ENCODE measurements at regions not wholly inside any gene's neighbourhood (a gene's known extent, or its start where the extent isn't known, plus 50 kb on each side); places are given as distances from the start of the nearest gene placed in this dataset.

DNA sequence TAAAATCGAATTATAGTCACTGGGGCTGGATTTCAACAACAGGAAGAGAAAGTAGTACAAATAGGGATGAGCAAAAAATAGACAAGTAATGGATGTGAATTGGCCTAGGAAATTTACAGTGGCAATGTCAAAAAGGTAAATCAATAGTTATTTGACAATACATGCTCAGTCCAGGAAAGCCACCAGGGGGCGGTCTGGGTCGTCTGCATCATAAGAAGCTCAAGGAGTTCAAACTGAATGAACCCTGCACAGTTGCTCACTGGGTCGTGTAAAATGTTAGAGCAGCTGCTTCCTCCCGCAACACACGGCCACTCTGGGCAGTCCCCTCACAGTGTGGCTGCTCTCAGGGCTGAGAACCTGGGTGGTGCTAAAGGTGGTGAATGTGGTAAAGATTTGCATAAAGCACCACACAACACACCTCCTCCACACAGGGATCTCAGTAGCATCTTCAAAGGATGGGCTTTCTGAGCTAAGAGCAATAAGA, 85.9 kb downstream of the ZNF280B start:
- peak; percentile 49 for DNase-seq

DNA sequence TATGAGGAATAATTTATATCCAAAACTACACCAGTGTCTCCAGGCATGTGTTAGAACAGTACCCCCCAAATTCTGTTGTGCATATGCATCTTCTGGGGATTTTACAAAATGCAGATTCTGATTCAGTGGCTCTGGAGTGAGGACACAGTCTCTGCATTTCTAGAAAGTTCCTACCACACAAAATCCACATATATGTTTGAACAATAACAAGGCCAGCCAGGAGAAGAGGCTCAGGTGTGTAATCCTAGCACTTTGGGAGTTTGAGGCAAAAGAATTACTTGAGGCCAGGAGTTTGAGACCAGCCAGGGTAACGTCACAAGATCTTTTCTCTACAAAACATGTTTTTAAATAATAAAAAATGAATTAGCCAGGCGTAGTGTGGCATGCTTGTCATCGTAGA, 84.9 kb downstream of the ZNF280B start:
- DNase-seq, result no peak

DNA sequence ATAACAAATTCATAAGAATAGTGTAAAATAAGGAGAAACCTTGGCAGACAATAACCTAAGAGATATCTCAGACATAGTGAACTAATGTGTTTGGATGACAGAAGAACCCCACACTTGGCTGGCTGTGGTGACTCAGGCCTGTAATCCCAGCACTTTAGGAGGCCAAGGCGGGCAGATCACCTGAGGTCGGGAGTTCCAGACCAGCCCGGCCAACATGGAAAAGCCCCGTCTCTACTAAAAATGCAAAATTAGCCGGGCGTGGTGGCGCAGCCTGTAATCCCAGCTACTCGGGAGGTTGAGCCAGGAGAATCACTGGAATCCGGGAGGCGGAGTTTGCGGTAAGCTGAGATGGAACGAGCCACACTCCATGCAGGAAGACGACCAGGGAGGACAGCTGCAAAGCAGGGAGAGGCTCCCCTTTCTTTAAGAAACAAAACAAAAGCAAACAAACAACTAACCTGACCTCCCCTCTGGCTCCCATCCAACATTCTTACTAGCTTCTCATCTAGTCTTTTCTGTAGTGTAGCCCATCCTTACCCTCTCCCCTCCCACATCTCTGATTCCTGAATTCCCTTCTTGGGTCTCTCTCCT, 84.2 kb downstream of the ZNF280B start:
- DNase-seq, result no peak

DNA sequence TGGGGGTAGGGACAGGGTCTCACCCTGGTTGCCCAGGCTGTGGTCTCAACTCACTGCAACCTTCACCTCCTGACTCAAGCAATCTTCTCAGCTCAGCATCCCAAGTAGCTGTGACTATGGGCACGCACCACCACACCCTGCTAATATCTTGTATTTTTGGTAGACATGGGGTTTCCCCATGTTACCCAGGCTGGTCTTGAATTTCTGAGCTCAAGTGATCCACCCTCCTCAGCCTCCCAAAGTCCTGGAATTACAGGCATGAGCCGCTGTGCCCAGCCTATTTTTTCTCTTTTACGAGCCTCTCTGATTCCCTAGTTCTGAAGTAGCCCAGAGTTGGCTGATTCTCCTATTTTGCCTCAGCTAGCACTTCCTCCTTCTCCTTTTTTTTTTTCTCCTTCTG, 83.6 kb downstream of the ZNF280B start:
- no peak for DNase-seq

DNA sequence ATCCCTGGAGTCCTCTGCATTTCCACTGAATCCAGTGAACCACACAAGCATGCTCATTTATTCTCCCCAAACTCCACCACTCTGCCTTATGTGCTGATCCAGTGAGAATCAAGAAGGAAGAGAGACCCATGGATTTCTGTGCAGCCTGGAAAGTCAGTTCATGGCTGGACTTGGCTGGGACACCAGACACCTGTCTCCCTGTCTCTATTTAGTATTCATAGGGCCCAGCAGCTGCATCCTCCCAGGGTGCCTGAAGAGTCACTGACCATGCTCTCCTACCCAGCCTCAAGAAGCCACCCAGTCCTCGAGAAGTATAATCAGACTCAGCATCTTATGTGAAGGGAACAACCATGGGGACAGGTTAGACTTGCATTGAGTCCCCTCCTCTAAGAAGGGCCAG, 83.2 kb downstream of the ZNF280B start:
- DNase-seq, result no peak

DNA sequence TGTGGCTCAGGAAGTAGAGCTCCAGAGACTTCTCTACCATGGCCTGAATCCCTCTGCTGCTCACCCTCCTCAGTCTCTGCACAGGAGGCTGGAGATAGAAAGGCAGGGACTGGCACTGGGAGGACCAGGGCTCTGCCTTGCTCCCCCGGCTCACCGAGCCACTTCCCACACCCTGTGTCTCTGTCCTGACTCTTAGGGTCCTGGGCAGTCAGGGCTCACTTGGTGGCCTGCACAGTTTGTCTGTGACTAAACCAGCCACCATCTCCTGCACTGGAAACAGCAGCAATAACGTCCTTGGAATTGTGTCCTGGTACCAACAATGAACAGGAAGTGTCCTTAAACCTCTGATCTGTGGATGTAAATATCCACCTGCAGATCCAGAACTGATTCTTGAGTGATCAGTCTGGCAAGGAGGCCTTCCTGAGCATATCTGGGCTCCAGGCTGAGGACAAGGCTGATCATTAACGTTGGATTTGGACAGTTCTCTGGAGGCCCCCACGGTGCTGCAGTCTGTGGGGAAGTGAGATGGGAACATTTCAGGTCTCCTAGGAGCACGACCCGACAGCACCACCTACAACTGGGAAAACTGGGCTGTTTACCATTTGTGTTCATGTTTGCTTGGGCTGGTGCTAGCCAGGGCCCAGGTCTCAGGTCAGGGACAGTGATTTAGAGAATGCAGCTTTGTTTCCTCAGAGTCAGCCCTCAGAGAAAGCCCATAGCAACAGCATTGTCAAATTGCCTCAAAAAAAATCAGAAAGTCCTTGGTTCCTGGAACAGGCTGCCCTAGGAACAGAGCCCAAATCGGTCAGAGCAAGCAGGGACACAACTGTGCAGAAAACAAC, 82.5 kb downstream of the ZNF280B start:
- DNase-seq, result no peak

DNA sequence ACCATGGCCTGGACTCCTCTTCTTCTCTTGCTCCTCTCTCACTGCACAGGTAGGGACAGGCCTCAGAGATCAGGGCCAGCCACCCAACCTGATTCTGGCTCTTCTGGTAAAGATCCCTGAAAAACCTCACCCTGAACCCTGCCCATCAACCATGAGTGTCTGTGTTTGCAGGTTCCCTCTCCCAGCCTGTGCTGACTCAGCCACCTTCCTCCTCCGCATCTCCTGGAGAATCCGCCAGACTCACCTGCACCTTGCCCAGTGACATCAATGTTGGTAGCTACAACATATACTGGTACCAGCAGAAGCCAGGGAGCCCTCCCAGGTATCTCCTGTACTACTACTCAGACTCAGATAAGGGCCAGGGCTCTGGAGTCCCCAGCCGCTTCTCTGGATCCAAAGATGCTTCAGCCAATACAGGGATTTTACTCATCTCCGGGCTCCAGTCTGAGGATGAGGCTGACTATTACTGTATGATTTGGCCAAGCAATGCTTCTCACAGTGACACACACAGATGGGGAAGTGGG, 80.9 kb downstream of the ZNF280B start:
- no peak for DNase-seq

DNA sequence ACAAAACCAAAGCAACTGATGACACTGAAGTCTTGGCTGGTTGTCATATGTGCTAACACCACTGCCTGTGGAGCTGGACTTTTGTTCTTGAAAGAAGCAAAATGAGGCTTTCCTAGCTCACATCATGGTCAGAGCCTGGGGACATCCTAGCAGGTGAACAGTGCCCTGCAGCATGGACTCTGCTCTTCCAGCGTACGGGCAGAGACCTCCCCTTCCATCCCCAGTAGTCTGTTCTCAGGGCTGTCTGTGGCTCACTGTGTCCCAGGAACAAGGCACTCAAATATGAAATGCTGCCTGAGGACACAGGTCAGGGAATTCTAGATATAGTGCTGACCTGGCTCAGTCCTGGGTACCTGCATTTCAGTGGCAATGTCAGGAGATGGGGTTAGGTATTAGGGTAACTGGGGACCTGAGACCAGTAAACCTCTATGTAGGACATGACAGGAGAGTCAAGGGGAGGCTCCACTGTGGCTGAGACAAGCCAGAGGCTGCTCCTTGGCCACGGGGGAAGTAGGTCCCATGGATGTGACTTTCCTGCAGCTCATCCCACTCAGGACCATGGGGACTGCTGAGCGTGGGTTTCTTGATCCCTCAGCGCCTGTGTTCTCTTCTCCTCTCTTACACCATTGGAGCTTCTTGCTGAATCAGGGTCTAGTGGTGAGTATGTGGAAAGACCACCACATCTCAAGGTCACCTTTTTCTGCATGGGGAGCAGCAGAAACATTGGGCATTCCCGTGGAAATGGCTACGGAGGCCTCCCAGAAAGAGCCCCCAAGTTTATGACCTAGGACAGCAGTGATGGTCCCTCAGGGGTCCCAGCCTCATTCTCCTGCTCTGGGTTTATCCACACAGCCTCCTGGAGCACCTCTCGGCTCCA, 80.1 kb downstream of the ZNF280B start:
- no peak for DNase-seq

DNA sequence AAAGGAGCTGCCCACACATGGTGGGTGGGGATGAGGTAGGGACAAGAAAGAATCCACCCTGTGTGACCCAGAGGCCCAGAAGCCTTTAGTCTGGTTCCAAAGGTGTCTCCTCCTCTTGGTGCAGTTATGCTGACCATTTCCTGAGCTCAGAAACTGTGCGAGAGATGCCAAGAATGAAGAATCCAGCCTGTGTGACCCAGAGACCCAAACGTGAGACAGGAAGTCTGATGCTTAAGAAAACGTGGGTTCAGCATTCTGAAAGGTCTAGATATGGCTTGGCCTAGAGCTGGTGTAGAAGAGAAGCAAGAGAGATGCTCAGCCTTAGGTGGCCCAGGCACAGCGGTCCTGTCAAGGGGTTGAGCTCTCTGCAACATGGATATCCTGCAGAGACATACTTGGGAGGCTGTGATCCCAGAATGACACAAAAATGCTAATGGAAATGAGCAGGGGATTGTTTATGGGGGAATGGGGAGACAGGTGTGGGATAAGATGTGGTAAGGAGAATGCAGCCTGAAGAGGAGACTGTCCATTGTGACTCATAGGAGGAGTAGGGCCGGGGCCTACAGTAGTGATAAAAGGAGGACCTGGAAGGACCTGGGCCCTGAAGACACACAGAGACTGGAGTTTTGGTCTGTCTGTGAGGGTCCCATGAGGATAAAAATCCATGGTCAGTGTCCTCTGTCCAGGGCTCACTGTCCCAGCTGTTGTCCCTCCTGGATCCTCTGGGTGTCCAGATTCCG, 79.0 kb downstream of the ZNF280B start:
- no peak for DNase-seq

DNA sequence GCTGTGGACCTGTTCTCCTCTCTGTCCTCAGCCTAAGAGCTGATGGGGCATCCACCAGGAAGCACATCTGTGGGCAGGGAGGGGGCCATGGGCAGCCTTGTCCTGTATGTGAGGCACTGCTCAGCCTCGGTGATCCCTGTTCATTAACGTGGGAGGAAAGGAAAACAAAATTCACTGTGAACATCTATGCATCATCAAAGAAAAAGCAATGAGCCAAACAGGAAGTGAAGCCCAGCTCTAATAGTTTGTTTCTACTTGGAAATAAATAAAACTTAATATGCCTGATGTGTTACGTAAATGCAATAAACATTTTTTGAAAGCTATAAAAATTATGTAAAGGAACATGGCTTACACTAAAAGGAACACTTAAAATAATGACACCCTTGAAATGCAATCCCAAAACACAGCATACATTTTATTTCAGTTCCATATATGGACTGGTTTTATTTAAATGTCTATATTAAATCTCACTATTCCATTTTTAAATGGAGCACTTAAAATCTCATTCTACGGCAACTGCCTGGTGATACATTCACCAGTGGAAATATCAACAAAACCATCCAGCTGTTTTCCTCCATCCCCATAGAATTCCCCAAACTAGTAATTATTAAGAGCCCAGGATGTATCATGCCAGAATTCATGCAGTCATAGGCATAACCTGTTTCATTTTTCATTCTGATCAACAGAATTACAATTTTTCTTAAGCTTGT, 78.3 kb downstream of the ZNF280B start:
- no peak for DNase-seq

DNA sequence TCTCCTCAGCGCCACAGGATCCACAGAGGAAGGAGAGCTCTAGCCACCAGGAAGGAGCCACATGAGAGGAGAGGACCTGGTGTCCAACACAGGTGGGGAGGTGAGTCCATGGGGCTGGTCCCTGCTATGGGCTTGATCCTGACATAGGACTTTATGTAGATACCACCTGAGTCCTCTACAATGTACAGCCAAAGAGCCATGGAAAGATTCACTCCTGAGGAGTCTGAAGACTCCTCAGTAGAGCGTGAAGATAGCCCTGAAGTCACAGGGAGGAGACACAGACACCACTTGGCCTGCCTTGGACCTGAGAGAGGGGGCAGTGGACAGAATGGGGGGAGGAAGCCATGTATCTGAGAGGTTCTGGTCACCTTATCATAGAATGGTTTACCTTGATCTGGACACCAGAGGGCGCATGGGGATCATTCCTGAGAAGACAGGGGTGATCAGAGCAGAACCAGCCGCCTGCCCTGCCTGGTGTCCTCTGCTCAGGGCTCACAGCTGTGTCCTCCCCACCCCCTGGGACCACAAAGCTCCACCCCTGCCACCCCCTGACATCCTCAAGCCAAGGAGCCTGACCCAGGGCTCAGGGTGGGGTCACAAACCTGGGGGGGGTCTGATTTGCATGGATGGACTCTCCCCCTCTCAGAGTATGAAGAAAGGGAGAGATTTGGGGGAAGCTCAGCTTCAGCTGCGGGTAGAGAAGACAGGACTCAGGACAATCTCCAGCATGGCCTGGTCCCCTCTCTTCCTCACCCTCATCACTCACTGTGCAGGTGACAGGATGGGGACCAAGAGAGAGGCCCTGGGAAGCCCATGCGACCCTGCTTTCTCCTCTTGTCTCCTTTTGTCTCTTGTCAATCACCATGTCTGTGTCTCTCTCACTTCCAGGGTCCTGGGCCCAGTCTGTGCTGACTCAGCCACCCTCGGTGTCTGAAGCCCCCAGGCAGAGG, 77.0 kb downstream of the ZNF280B start:
- peak; percentile 36 for DNase-seq

DNA sequence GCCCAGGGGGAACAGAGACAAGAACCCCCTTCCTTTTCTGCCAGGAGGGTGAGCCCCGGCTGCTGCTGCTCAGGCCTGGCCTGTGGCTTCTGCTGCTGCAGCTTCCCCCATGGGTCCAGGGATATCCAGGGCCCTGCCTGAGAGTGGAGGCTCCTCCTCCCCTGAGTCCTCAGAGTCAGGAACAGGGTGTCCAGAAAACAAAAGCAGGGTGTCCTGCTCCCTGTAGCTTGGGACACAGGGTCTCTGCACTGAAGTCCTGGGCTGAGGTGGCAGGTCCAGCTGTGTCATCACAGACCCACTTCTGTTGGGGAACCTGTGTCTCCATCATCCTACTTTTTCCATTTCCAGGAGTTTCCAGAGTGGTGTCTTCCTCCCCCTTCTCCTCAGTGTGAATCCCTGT, 76.1 kb downstream of the ZNF280B start:
- no peak for DNase-seq

DNA sequence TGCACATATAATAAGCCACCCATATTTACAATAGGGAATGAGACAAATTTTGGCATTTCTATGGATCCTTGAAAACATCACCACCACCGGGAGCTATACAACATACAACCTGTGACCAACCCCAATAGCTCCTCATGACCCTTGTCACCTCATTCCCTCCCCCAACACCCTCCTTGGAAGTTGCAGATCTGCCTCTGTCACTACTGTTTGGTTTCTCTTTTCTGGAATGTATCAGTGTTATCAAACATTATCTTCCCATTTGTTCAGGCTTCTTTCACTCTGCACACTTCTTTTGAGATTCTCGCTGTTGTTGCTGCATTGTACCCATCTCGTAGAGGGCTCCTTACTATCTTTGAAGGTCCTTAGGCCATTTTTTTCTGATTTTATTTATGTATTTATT, 75.6 kb downstream of the ZNF280B start:
- DNase-seq, result no peak

DNA sequence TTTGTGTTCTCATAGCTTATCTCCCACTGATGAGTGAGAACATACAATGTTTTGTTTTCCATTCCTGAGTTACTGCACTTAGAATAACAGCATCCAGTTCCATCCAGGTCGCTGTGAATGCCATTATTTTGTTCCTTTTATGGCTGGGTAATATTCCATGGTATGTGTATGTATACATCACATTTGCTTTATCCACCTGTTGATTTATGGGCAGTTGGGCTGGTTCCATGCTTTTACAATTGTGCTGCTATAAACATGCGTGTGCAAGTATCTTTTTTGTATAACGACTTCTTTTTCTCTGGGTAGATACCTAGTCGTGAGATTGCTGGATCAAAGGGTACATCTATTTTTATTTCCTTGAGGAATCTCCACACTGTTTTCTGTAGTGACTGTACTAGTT, 74.8 kb downstream of the ZNF280B start:
- no peak for DNase-seq

Measured in NCI-H1436 (cell line).